ENCODE measurements at regions not wholly inside any gene's neighbourhood (a gene's known extent, or its start where the extent isn't known, plus 50 kb on each side); places are given as distances from the start of the nearest gene placed in this dataset.

DNA sequence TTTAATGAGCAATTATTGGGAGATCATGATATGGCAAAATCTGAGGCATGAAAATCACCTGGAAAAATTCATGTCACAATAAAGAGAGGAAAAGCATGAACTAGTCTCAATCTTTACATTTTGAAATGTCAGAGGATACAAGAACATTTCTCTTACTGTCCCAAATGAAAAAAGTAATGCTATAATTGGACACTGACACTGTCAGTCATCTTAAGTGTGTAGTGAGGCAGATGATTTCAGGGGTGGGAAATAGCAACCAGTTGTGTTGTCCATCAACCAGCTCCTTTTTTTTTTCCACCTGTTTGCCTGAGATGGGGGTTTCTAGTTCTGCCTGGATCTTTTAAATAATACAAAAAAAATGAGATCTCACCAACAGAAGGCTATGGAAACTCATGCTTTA, 646.2 kb downstream of the KCNT2 start:
- CTCF ChIA-PET, result no interaction called here
- Histone ChIP-seq H3K4me3 (replicated peaks in 1 of 3; ENCODE audit: insufficient read depth in 1 of 3, low read depth in 1 of 3, low read length in 3 of 3) (no peak overlapping the region), H3K9me3 (replicated peaks; ENCODE audit: control insufficient read depth, insufficient read depth, low read length) (no peaks in the 10 kb centered on the region), H4K20me1 (replicated peaks; ENCODE audit: control insufficient read depth, extremely low read depth, insufficient read depth, low read length) (no peaks in the 10 kb centered on the region), H3K9me1 (replicated peaks; ENCODE audit: control insufficient read depth, extremely low read depth, insufficient read depth, low read length) (no peaks in the 10 kb centered on the region), H3K27me3 (ENCODE audit: control insufficient read depth in 2 of 2, insufficient read depth in 2 of 2, low read length in 2 of 2) (no peaks in the 10 kb centered on the region), H2AFZ (ENCODE audit: low read depth, low read length) (no peak overlapping the region), H3K9ac (replicated peaks; ENCODE audit: extremely low read depth, insufficient read depth, low read length) (no peak overlapping the region), H3K27ac (ENCODE audit: insufficient read depth, low read depth, low read length) (no peak overlapping the region), H3K79me2 (ENCODE audit: control insufficient read depth, insufficient read depth, low read length) (no peaks in the 10 kb centered on the region), H3K4me1 (ENCODE audit: control insufficient read depth, extremely low read depth, insufficient read depth, low read length) (no peaks in the 10 kb centered on the region), H3K4me2 (ENCODE audit: insufficient read depth, low read length) (no peak overlapping the region), H3K36me3 (ENCODE audit: control insufficient read depth in 2 of 2, extremely low read depth in 1 of 2, insufficient read depth in 2 of 2, low read length in 2 of 2) (no peaks in the 10 kb centered on the region)
- POLR2A ChIA-PET, result no interaction called here
- no TSS peak for BruUV-seq (replicated peaks)
- DNase-seq (ENCODE audit: low read depth, low spot score) (no peak), FAIRE-seq (no peak)
- TF ChIP-seq GATA2 (IDR thresholded peaks at IDR 0.05; ENCODE audit: insufficient read depth, insufficient read length, low read depth, low read length) (no peak), FOS (IDR thresholded peaks at IDR 0.05; ENCODE audit: borderline replicate concordance, insufficient read depth, low read length) (no peak), MYC (IDR thresholded peaks at IDR 0.05; ENCODE audit: low read depth, low read length) (no peak), JUN (IDR thresholded peaks at IDR 0.05; ENCODE audit: borderline replicate concordance, insufficient read depth, insufficient read length, low read depth) (no peak), POLR2AphosphoS5 (IDR thresholded peaks at IDR 0.05; ENCODE audit: insufficient read depth, low read depth, low read length) (no peak), POLR2A (IDR thresholded peaks at IDR 0.05; ENCODE audit: low read depth, low read length) (no peak), EZH2 (IDR thresholded peaks at IDR 0.05; ENCODE audit: borderline replicate concordance, low read depth, low read length, severe bottlenecking) (no peak), MAX (IDR thresholded peaks at IDR 0.05; ENCODE audit: insufficient read depth, insufficient read length) (no peak)
- TF ChIP-seq, protein P1, sequence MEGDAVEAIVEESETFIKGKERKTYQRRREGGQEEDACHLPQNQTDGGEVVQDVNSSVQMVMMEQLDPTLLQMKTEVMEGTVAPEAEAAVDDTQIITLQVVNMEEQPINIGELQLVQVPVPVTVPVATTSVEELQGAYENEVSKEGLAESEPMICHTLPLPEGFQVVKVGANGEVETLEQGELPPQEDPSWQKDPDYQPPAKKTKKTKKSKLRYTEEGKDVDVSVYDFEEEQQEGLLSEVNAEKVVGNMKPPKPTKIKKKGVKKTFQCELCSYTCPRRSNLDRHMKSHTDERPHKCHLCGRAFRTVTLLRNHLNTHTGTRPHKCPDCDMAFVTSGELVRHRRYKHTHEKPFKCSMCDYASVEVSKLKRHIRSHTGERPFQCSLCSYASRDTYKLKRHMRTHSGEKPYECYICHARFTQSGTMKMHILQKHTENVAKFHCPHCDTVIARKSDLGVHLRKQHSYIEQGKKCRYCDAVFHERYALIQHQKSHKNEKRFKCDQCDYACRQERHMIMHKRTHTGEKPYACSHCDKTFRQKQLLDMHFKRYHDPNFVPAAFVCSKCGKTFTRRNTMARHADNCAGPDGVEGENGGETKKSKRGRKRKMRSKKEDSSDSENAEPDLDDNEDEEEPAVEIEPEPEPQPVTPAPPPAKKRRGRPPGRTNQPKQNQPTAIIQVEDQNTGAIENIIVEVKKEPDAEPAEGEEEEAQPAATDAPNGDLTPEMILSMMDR (IDR thresholded peaks at IDR 0.05; ENCODE audit: extremely low read depth in 1 of 2, insufficient read depth in 1 of 2, low read depth in 1 of 2, low read length in 2 of 2), result no peak
- dilution Hi-C loops (cut with MboI; ENCODE audit: extremely low pct_ligation_motif_present, low sequenced_read_pairs), result no loop called here
- intact Hi-C loops (cut with micrococcal nuclease), result no loop called here
